ENCODE measurements at regions not wholly inside any gene's neighbourhood (a gene's known extent, or its start where the extent isn't known, plus 50 kb on each side); places are given as distances from the start of the nearest gene placed in this dataset.

- DNase-seq (ENCODE audit: extremely low spot score): no peak
- TF ChIP-seq CTCF (IDR thresholded peaks at IDR 0.05; ENCODE audit: control extremely low read depth, extremely low read depth, low read depth, missing control alignments): no peak
- ChIA-PET POLR2A (no interaction called here), CTCF (no interaction called here)
These were observed 290.5 kb upstream of the FOXF1 start for GRCh38 chr16:86219655-86220445.

GRCh38 chr16:86220561-86220960, 289.8 kb upstream of the FOXF1 start:
- CTCF ChIA-PET: no interaction called here
- POLR2A ChIA-PET: no interaction called here

DNA sequence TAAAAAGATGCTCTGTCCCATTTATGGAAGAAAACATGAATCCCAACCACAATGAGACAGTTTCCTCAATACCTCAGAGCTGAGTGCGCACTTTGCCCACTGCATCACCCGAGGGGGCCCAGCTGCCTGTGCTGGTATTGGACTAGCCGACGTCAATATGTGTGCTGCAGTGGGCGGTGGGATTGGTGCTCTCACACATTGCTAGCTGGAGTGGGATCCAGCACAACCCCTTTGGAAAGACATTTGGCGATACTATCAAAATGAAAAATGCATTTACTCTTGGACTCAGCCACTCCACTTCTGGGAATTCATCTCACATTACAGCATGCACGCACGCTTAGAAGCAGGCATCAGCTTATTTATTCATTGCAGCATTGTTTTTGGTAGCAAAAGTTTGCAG, 289.2 kb upstream of the FOXF1 start:
- TF ChIP-seq CTCF (IDR thresholded peaks at IDR 0.05; ENCODE audit: control extremely low read depth, extremely low read depth, low read depth, missing control alignments): no peak
- no peak for DNase-seq (ENCODE audit: extremely low spot score)
- ChIA-PET POLR2A (no interaction called here), CTCF (no interaction called here)

More at GRCh38 chr16:86220561-86220960, 289.8 kb upstream of the FOXF1 start:
- no peak for TF ChIP-seq CTCF (IDR thresholded peaks at IDR 0.05; ENCODE audit: control extremely low read depth, extremely low read depth, low read depth, missing control alignments)
- DNase-seq (ENCODE audit: extremely low spot score): no peak

DNA sequence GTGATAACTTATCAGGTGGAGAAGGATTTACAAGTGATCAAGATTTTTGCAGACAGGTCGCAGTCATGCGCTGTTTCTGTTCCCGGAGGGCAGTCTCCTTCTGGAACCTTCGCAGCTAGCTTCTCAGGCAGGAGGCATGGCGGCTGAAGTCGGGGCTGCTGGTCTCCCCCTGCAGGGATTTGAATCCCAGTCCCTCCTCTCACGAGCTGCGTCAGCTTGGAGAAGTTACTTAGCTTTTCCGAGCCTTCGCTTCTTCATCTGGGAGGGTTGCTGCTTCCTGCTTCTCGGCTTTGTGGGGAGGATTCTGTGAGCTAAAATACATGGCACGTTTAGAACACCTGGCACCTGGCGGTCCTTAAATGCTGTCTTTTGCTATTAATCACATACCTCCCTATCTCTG, 287.8 kb upstream of the FOXF1 start:
- no peak for TF ChIP-seq CTCF (IDR thresholded peaks at IDR 0.05; ENCODE audit: control extremely low read depth, extremely low read depth, low read depth, missing control alignments)
- no peak for DNase-seq (ENCODE audit: extremely low spot score)
- POLR2A ChIA-PET: no interaction called here
- CTCF ChIA-PET: no interaction called here

GRCh38 chr16:86222965-86223551, 287.3 kb upstream of the FOXF1 start:
- ChIA-PET POLR2A (no interaction called here), CTCF (no interaction called here)
- no peak for TF ChIP-seq CTCF (IDR thresholded peaks at IDR 0.05; ENCODE audit: control extremely low read depth, extremely low read depth, low read depth, missing control alignments)

GRCh38 chr16:86224126-86224525, 286.2 kb upstream of the FOXF1 start:
- TF ChIP-seq CTCF (IDR thresholded peaks at IDR 0.05; ENCODE audit: control extremely low read depth, extremely low read depth, low read depth, missing control alignments): no peak
- CTCF ChIA-PET: no interaction called here
- no peak for DNase-seq (ENCODE audit: extremely low spot score)
- POLR2A ChIA-PET: no interaction called here

More at GRCh38 chr16:86222965-86223551, 287.3 kb upstream of the FOXF1 start:
- DNase-seq (ENCODE audit: extremely low spot score): no peak
